Body of pancreas (tissue), 4 donors: ENCODE measurements at regions not wholly inside any gene's neighbourhood (a gene's known extent, or its start where the extent isn't known, plus 50 kb on each side); places are given as distances from the start of the nearest gene placed in this dataset.

Experiments
- ATAC-seq: fragments of 150-250 bp; one replicate; pipeline ENCODE4 v1.9.1; 2016
- DNase-seq, 4 donors: peaks; one replicate each; pipeline ENCODE4 v3.0.0-alpha.2; 2019
- H3K27ac ChIP-seq, 4 donors: fragments of 200-600 bp; sonication (generic); 1 replicate in 3 of 4; 2 replicates in 1 of 4; pipeline versions ENCODE4 v1.5.1 to v1.6.1; 2016 to 2019; ENCODE audit warnings: mild to moderate bottlenecking in 1 of 4, mixed read lengths in 1 of 4, moderate library complexity in 1 of 4
- H3K27me3 ChIP-seq, 2 donors: fragments of 200-600 bp; sonication (generic); one replicate each; pipeline ENCODE4 v1.6.0; 2016; ENCODE audit warnings: mild to moderate bottlenecking in 1 of 2
- H3K36me3 ChIP-seq, 2 donors: fragments of 200-600 bp; sonication (generic); replicated peaks in 1 of 2; 2 replicates each; pipeline ENCODE4 v1.5.1; 2016; ENCODE audit warnings: low read depth in 2 of 2; ENCODE audit not compliant: insufficient read depth in 1 of 2
- H3K4me1 ChIP-seq: fragments of 200-600 bp; sonication (generic); one replicate; pipeline ENCODE4 v1.6.0; 2016
- H3K4me3 ChIP-seq, 2 donors: fragments of 200-600 bp; sonication (generic); 1 replicate in 1 of 2; 2 replicates in 1 of 2; pipeline ENCODE4 v1.5.1; 2016 to 2019
- H3K9me3 ChIP-seq, 3 donors: fragments of 200-600 bp; sonication (generic); 1 replicate in 2 of 3; 2 replicates in 1 of 3; pipeline ENCODE4 v1.5.1; 2016
- POLR2A ChIP-seq, 3 donors: fragments of 450-650 bp; IDR thresholded peaks; one replicate each; pipeline ENCODE4 v1.6.1; 2016; ENCODE audit warnings: antibody characterized with exemption in 3 of 3, mild to moderate bottlenecking in 2 of 3
- WGBS, 2 donors: methylation state at CpG; one replicate each; pipeline ENCODE4 v1.1.5; 2017; 5-methylcytosine and 5-hydroxymethylcytosine counted together
- intact Hi-C: fragments of 100-400 bp; cut with DNase I; formaldehyde crosslinking; loops from one replicate; pipeline ENCODE4 v1.15.1; 2023
- TF ChIP-seq, protein P1 (sequence below), 7 experiments: fragments of 450-650 bp in 4 of 7; fragments of 200-600 bp in 3 of 7; sonication (generic) in 3 of 7; IDR thresholded peaks; one replicate each; pipeline ENCODE4 v1.5.1; 2016 to 2019; ENCODE audit warnings: antibody characterized with exemption in 7 of 7

DNA sequence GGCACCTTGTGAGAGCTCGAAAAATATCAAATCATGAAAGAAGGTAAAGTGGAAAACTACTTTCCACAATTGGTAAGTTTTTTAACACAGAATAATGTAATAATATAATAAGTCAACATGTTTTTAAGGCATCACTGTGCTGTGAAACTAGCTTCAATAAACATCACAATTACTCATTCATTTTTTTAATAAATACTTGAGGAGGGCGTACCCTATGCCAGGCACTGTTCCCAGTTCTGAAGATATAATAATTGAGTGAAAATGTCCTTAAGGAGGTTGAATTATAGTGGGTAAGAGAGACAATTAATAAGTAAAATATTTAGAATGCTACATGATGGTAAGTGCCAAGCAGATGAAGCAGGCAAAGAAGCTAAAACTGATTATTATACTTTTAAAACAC lies 381.4 kb downstream of the ELAVL2 start:
- no peak for TF ChIP-seq POLR2A (IDR thresholded peaks at IDR 0.05)
- TF ChIP-seq, protein P1, sequence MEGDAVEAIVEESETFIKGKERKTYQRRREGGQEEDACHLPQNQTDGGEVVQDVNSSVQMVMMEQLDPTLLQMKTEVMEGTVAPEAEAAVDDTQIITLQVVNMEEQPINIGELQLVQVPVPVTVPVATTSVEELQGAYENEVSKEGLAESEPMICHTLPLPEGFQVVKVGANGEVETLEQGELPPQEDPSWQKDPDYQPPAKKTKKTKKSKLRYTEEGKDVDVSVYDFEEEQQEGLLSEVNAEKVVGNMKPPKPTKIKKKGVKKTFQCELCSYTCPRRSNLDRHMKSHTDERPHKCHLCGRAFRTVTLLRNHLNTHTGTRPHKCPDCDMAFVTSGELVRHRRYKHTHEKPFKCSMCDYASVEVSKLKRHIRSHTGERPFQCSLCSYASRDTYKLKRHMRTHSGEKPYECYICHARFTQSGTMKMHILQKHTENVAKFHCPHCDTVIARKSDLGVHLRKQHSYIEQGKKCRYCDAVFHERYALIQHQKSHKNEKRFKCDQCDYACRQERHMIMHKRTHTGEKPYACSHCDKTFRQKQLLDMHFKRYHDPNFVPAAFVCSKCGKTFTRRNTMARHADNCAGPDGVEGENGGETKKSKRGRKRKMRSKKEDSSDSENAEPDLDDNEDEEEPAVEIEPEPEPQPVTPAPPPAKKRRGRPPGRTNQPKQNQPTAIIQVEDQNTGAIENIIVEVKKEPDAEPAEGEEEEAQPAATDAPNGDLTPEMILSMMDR (IDR thresholded peaks at IDR 0.05): no peak
- Histone ChIP-seq H3K27me3 (no peaks in the 10 kb centered on the region), H3K4me1 (no peaks in the 10 kb centered on the region), H3K4me3 (no peak overlapping the region), H3K27ac (no peak overlapping the region), H3K9me3 (no peaks in the 10 kb centered on the region), H3K36me3 (no peaks in the 10 kb centered on the region)
- no peak for ATAC-seq
- WGBS, 2 donors: 26 to 34% methylated on average over 2 of the region's 2 CpGs
- intact Hi-C loops: no loop called here
- no peak for DNase-seq

DNA sequence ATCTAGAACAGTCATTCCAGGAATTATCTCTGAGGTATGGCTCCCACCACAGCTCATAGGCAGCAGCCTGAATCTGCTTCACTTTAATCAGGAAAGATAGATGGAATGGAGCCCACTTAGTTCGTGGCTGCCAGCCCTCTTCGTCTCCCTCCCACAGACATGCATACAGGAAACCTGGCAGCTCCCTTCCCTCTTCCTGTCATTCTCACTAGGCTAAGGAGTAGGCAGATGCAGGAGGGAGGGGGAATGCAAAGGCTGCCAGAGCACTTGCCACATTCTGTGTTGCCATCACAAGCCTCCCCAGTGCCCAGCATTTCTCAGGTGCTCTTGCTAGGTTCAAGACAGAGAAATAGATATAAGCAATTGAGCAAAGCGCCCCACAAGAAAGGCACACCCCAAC lies 378.9 kb downstream of the ELAVL2 start:
- DNase-seq: no peak
- 15 to 20% methylated on average over 3 of the region's 3 CpGs for WGBS, 2 donors
- Histone ChIP-seq H3K4me1 (no peaks in the 10 kb centered on the region), H3K4me3 (no peak overlapping the region), H3K27ac (no peak overlapping the region), H3K27me3 (no peaks in the 10 kb centered on the region), H3K9me3 (no peaks in the 10 kb centered on the region), H3K36me3 (no peaks in the 10 kb centered on the region)
- intact Hi-C loops: no loop called here
- no peak for ATAC-seq
- TF ChIP-seq, protein P1 (IDR thresholded peaks at IDR 0.05): no peak
- no peak for TF ChIP-seq POLR2A (IDR thresholded peaks at IDR 0.05)

DNA sequence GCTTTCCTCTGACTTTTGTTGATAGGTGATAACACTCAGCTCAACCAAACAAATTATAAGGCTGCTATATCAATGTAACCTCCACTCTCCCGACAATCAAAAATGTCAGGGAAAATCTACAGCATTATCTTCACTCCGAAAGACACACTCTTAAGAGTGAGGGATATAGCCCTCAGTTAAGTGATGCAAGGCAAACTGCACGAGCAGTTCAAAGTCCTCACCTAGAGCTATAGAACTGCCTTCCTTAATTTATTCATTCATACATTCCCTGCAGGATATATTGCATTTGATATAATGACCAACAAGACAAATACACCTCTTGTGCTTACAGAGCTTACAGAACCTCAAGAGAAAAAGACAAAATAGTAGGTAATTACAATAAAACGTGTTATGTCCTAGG lies 378.1 kb downstream of the ELAVL2 start:
- Histone ChIP-seq H3K27ac (no peak overlapping the region), H3K4me3 (no peak overlapping the region), H3K36me3 (no peaks in the 10 kb centered on the region), H3K4me1 (no peaks in the 10 kb centered on the region), H3K9me3 (no peaks in the 10 kb centered on the region), H3K27me3 (no peaks in the 10 kb centered on the region)
- DNase-seq (no peak), ATAC-seq (no peak)
- no peak for TF ChIP-seq POLR2A (IDR thresholded peaks at IDR 0.05)
- TF ChIP-seq, protein P1 (IDR thresholded peaks at IDR 0.05): no peak
- 40% methylated on average over 4 of the region's 4 CpGs for WGBS, 2 donors
- intact Hi-C loops: no loop called here

DNA sequence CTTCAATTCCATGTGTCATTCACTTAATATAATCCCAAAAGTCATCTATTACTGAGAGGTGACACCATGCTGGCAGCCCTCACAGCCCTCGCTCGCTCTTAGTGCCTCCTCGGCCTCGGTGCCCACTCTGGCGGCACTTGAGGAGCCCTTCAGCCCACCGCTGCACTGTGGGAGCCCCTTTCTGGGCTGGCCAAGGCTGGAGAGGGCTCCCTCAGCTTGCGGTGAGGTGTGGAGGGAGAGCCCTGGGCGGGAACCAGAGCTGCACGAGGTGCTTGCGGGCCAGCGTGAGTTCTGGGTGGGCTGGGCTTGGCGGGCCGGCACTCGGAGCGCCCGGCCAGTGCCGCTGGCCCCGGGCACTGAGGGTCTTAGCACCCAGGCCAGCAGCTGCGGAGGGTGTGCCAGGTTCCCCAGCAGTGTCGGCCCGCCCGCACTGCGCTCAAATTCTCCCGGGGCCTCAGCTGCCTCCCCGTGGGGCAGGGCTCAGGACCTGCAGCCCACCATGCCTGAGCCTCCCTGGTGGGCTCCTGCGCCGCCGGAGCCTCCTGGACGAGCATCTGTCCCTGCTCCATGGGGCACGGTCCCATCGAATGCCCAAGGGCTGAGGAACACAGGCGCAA lies 374.1 kb downstream of the ELAVL2 start:
- no peak overlapping the region for H3K27ac ChIP-seq
- no peaks in the 10 kb centered on the region for H3K4me1 ChIP-seq
- no peaks in the 10 kb centered on the region for H3K9me3 ChIP-seq
- H3K27me3 ChIP-seq: no peaks in the 10 kb centered on the region
- intact Hi-C loops: no loop called here
- WGBS, 2 donors: 76 to 84% methylated on average over 10 to 18 of the region's 32 CpGs
- no peak for TF ChIP-seq POLR2A (IDR thresholded peaks at IDR 0.05)
- TF ChIP-seq, protein P1 (IDR thresholded peaks at IDR 0.05): no peak
- H3K36me3 ChIP-seq: no peaks in the 10 kb centered on the region
- no peak overlapping the region for H3K4me3 ChIP-seq
- ATAC-seq (no peak), DNase-seq (no peak)

DNA sequence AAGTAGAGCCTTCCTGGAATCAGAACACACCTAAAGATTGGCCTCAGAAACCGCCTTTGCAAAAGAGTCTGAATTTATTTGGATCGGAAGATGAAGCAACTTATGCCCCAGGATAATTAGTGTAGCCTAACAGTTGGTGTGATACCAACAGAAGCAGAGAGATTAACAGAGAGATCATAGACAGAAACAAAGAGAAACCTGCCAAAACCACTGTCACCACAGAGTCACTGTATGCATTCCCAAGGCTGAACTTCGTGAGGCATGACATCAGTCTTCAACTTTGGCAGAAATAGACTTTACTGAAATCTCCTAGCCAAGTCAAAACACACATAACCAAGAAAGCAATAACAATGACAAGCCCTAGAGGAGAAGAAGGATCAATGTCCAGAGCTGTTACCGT lies 361.8 kb downstream of the ELAVL2 start:
- no peak for ATAC-seq
- Histone ChIP-seq H3K27ac (no peak overlapping the region), H3K36me3 (no peaks in the 10 kb centered on the region), H3K4me1 (no peaks in the 10 kb centered on the region), H3K9me3 (no peaks in the 10 kb centered on the region), H3K27me3 (no peaks in the 10 kb centered on the region), H3K4me3 (no peak overlapping the region)
- intact Hi-C loops: no loop called here
- 56 to 64% methylated on average over 4 of the region's 4 CpGs for WGBS, 2 donors
- TF ChIP-seq, protein P1 (IDR thresholded peaks at IDR 0.05): no peak
- no peak for TF ChIP-seq POLR2A (IDR thresholded peaks at IDR 0.05)
- DNase-seq: no peak
